Thyroid gland (tissue), 4 donors: ENCODE measurements at regions not wholly inside any gene's neighbourhood (a gene's known extent, or its start where the extent isn't known, plus 50 kb on each side); places are given as distances from the start of the nearest gene placed in this dataset.

Experiments
- POLR2A ChIP-seq, 2 donors: fragments of 450-650 bp; IDR thresholded peaks; one replicate each; pipeline ENCODE4 v1.6.1; 2017; ENCODE audit warnings: antibody characterized with exemption in 2 of 2, mild to moderate bottlenecking in 2 of 2, moderate library complexity in 1 of 2
- TF ChIP-seq, protein P1 (sequence below), 6 experiments: fragments of 200-600 bp in 3 of 6; fragments of 450-650 bp in 3 of 6; sonication (generic) in 3 of 6; IDR thresholded peaks; one replicate each; pipeline ENCODE4 v1.5.1; 2016 to 2019; ENCODE audit warnings: antibody characterized with exemption in 6 of 6, mild to moderate bottlenecking in 2 of 6, inconsistent platforms in 1 of 6, moderate library complexity in 1 of 6

DNA sequence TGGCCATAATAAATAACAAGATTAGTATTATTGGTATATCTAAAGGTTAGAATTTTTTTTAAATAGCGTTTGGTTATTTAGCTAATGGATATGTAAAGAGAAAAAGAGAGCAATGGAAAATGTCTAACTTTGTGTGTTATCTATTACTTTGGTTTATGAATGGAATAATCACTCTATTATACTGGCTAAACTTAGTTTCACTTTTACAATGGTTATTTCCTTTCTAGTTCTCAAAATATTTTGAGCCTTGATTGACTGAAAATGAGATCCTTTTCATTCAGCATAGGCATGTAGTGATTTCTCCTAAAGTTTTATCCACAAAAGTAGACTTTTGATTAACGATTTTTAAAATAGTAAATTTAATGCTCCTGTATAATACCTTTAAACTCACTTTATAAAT, 51.6 kb upstream of the MLIP start:
- TF ChIP-seq, protein P1, sequence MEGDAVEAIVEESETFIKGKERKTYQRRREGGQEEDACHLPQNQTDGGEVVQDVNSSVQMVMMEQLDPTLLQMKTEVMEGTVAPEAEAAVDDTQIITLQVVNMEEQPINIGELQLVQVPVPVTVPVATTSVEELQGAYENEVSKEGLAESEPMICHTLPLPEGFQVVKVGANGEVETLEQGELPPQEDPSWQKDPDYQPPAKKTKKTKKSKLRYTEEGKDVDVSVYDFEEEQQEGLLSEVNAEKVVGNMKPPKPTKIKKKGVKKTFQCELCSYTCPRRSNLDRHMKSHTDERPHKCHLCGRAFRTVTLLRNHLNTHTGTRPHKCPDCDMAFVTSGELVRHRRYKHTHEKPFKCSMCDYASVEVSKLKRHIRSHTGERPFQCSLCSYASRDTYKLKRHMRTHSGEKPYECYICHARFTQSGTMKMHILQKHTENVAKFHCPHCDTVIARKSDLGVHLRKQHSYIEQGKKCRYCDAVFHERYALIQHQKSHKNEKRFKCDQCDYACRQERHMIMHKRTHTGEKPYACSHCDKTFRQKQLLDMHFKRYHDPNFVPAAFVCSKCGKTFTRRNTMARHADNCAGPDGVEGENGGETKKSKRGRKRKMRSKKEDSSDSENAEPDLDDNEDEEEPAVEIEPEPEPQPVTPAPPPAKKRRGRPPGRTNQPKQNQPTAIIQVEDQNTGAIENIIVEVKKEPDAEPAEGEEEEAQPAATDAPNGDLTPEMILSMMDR (IDR thresholded peaks at IDR 0.05) = no peak
- no peak for TF ChIP-seq POLR2A (IDR thresholded peaks at IDR 0.05)
